Neural cell (in vitro differentiated cells): ENCODE measurements at regions not wholly inside any gene's neighbourhood (a gene's known extent, or its start where the extent isn't known, plus 50 kb on each side); places are given as distances from the start of the nearest gene placed in this dataset.

Source experiments
- H2AFZ ChIP-seq: fragments of 200-600, 300-800 bp; sonication (generic), shearing (Covaris generic); 2 replicates; pipeline ENCODE4 v1.6.0; 2014; ENCODE audit warnings: low read depth, mild to moderate bottlenecking, antibody characterized with exemption, low read length, moderate library complexity
- H3F3A ChIP-seq: fragments of 200-600 bp; shearing (Covaris generic); 2 replicates; pipeline ENCODE4 v1.6.1; 2016; ENCODE audit warnings: mild to moderate bottlenecking, moderate library complexity, mixed read lengths, antibody characterized with exemption, low read length; ENCODE audit not compliant: insufficient read depth, poor library complexity, severe bottlenecking
- H3K27ac ChIP-seq: fragments of 200-600, 300-800 bp; sonication (generic), shearing (Covaris generic); 2 replicates; pipeline ENCODE4 v1.5.1; 2014; ENCODE audit warnings: mild to moderate bottlenecking, low read length, moderate library complexity
- H3K27me3 ChIP-seq: fragments of 300-800, 200-600 bp; sonication (generic), shearing (Covaris generic); 2 replicates; pipeline ENCODE4 v1.6.0; 2014; ENCODE audit warnings: mild to moderate bottlenecking, low read depth, low read length, moderate library complexity; ENCODE audit not compliant: insufficient read depth
- H3K36me3 ChIP-seq: fragments of 300-800, 200-600 bp; sonication (generic), shearing (Covaris generic); 2 replicates; pipeline ENCODE4 v1.5.1; 2014; ENCODE audit warnings: mild to moderate bottlenecking, antibody characterized with exemption, low read length, moderate library complexity; ENCODE audit not compliant: insufficient read depth
- H3K4me2 ChIP-seq: fragments of 300-800, 200-600 bp; sonication (generic), shearing (Covaris generic); 2 replicates; pipeline ENCODE4 v1.6.0; 2014; ENCODE audit warnings: mild to moderate bottlenecking, low read length
- H3K4me3 ChIP-seq: fragments of 300-800, 200-600 bp; sonication (generic), shearing (Covaris generic); 2 replicates; pipeline ENCODE4 v1.5.1; 2014; ENCODE audit warnings: mild to moderate bottlenecking, low read length, moderate library complexity
- H3K79me2 ChIP-seq: fragments of 200-600 bp; shearing (Covaris generic); replicated peaks from 2 replicates; pipeline ENCODE4 v1.6.0; 2014; ENCODE audit warnings: mild to moderate bottlenecking, low read length, moderate library complexity; ENCODE audit not compliant: insufficient read depth
- H3K9ac ChIP-seq: fragments of 300-800, 200-600 bp; sonication (generic), shearing (Covaris generic); 2 replicates; pipeline ENCODE4 v1.6.1; 2016; ENCODE audit warnings: mild to moderate bottlenecking, low read length, mixed read lengths
- H3K9me2 ChIP-seq: fragments of 200-600 bp; shearing (Covaris generic); 2 replicates; pipeline ENCODE4 v1.6.1; 2016; ENCODE audit warnings: mild to moderate bottlenecking, low read length, mixed read lengths; ENCODE audit not compliant: insufficient read depth
- H3K9me3 ChIP-seq: fragments of 200-600, 300-800 bp; sonication (generic), shearing (Covaris generic); 2 replicates; pipeline ENCODE4 v1.6.1; 2016; ENCODE audit warnings: mild to moderate bottlenecking, mixed run types, low read length, moderate library complexity, mixed read lengths
- H4K20me1 ChIP-seq: fragments of 200-600 bp; shearing (Covaris generic); 2 replicates; pipeline ENCODE4 v1.6.1; 2016; ENCODE audit warnings: mild to moderate bottlenecking, mixed run types; ENCODE audit not compliant: insufficient read depth
- CTCF ChIP-seq: fragments of 450-650 bp; IDR thresholded peaks from 2 replicates; pipeline ENCODE4 v1.5.1; 2014; ENCODE audit warnings: antibody characterized with exemption, mild to moderate bottlenecking, moderate library complexity; ENCODE audit not compliant: poor library complexity, severe bottlenecking
- EP300 ChIP-seq: fragments of 450-650 bp; conservative IDR thresholded peaks from 2 replicates; pipeline ENCODE4 v1.6.1; 2014; ENCODE audit warnings: antibody characterized with exemption, mild to moderate bottlenecking, moderate library complexity; ENCODE audit not compliant: poor library complexity, severe bottlenecking
- EZH2 ChIP-seq: fragments of 200-600, 300-800 bp; shearing (Covaris generic), sonication (generic); IDR thresholded peaks from 2 replicates; pipeline ENCODE4 v1.6.1; 2014; ENCODE audit warnings: antibody characterized with exemption, low read length, borderline replicate concordance, mild to moderate bottlenecking; ENCODE audit not compliant: insufficient read depth, poor library complexity, severe bottlenecking
- MXI1 ChIP-seq: fragments of 450-650 bp; conservative IDR thresholded peaks from 2 replicates; pipeline ENCODE4 v1.6.1; 2014; ENCODE audit warnings: antibody characterized with exemption, mild to moderate bottlenecking; ENCODE audit not compliant: poor library complexity, severe bottlenecking
- POLR2AphosphoS5 ChIP-seq: IDR thresholded peaks from 2 replicates; pipeline ENCODE4 v1.6.1; 2012
- RAD21 ChIP-seq: fragments of 450-650 bp; conservative IDR thresholded peaks from 2 replicates; pipeline ENCODE4 v1.6.1; 2014; ENCODE audit warnings: antibody characterized with exemption, mild to moderate bottlenecking, moderate library complexity
- SMC3 ChIP-seq: fragments of 450-650 bp; conservative IDR thresholded peaks from 2 replicates; pipeline ENCODE4 v1.6.1; 2014; ENCODE audit warnings: antibody characterized with exemption, mild to moderate bottlenecking, moderate library complexity; ENCODE audit not compliant: poor library complexity
- TAF1 ChIP-seq: IDR thresholded peaks from 2 replicates; pipeline ENCODE4 v1.6.1; 2012; ENCODE audit warnings: low read depth
- TF ChIP-seq, protein P1 (sequence below): IDR thresholded peaks from 2 replicates; pipeline ENCODE4 v1.6.1; 2012; ENCODE audit warnings: borderline replicate concordance

GRCh38 chr6:95318137-95318536 lies 259.2 kb upstream of the MANEA start:
- no peaks in the 10 kb centered on the region for H3K36me3 ChIP-seq
- no peak overlapping the region for H3K4me3 ChIP-seq
- H3K9me2 ChIP-seq = no peaks in the 10 kb centered on the region
- H3K27me3 ChIP-seq = no peaks in the 10 kb centered on the region
- H4K20me1 ChIP-seq = no peaks in the 10 kb centered on the region
- no peaks in the 10 kb centered on the region for H3K9me3 ChIP-seq
- H3K79me2 ChIP-seq = no peaks in the 10 kb centered on the region
- H2AFZ ChIP-seq = no peak overlapping the region
- no peak overlapping the region for H3K27ac ChIP-seq
- H3K4me2 ChIP-seq = no peak overlapping the region
- no peak overlapping the region for H3K9ac ChIP-seq
- no peak for TF ChIP-seq EP300
- H3F3A ChIP-seq = no peaks in the 10 kb centered on the region

DNA sequence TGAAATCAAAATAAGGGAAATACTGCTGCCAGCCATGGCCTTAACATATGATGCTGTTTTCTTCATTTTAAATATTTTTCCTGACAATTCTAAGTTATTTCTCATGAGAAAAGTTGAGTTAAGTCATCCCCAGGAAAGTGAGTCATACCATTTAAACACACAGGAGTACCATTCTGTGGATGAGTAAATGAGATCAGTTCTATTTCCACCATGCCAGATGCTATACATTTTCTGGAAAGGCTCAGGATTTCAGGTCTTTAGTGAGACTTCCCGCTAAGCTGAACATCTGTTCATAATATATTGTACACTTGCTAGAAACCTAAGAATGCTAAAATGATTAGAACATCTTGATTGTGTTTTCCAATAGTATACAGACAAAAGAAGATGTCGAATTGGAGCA lies 256.2 kb upstream of the MANEA start:
- H2AFZ ChIP-seq = no peak overlapping the region
- no peak overlapping the region for H3K4me2 ChIP-seq

DNA sequence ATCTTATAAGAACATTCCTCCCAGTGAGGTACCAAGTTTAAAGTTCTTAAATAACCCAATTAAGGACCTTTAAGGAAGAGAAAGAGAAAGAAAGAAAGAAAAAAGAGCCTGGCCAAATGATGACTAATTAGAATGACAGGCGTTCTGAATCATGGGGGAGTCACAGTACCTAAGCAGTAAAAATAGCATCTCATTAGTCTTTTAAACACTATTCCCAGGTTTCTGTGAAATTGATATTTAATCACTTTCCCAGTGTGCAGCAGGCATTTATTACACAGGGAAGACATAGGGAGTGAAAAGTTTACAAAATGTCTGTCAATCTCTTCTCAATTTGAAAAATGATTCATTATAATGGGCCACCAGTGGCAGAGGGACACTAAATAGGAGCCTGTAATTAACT lies 251.4 kb upstream of the MANEA start:
- H3K36me3 ChIP-seq = no peaks in the 10 kb centered on the region
- H3K27ac ChIP-seq = no peak overlapping the region
- H3K9me2 ChIP-seq = no peaks in the 10 kb centered on the region
- H3F3A ChIP-seq = no peaks in the 10 kb centered on the region
- no peak overlapping the region for H3K4me2 ChIP-seq
- no peaks in the 10 kb centered on the region for H3K79me2 ChIP-seq
- no peak overlapping the region for H3K4me3 ChIP-seq
- H3K9ac ChIP-seq = no peak overlapping the region
- no peaks in the 10 kb centered on the region for H3K9me3 ChIP-seq
- no peaks in the 10 kb centered on the region for H4K20me1 ChIP-seq
- no peak overlapping the region for H2AFZ ChIP-seq
- no peaks in the 10 kb centered on the region for H3K27me3 ChIP-seq
- TF ChIP-seq CTCF (no peak), TAF1 (no peak), POLR2AphosphoS5 (no peak), SMC3 (no peak), MXI1 (no peak), EZH2 (no peak), RAD21 (no peak), EP300 (no peak)

More for the DNA sequence above, 256.2 kb upstream of the MANEA start:
- H3K79me2 ChIP-seq = no peaks in the 10 kb centered on the region
- H3K27ac ChIP-seq = no peak overlapping the region
- no peaks in the 10 kb centered on the region for H4K20me1 ChIP-seq
- H3K4me3 ChIP-seq = no peak overlapping the region
- H3K9me2 ChIP-seq = no peaks in the 10 kb centered on the region
- H3K9me3 ChIP-seq = no peaks in the 10 kb centered on the region
- H3K27me3 ChIP-seq = no peaks in the 10 kb centered on the region
- H3K36me3 ChIP-seq = no peaks in the 10 kb centered on the region
- TF ChIP-seq POLR2AphosphoS5 (no peak), CTCF (no peak), SMC3 (no peak)
- TF ChIP-seq, protein P1, sequence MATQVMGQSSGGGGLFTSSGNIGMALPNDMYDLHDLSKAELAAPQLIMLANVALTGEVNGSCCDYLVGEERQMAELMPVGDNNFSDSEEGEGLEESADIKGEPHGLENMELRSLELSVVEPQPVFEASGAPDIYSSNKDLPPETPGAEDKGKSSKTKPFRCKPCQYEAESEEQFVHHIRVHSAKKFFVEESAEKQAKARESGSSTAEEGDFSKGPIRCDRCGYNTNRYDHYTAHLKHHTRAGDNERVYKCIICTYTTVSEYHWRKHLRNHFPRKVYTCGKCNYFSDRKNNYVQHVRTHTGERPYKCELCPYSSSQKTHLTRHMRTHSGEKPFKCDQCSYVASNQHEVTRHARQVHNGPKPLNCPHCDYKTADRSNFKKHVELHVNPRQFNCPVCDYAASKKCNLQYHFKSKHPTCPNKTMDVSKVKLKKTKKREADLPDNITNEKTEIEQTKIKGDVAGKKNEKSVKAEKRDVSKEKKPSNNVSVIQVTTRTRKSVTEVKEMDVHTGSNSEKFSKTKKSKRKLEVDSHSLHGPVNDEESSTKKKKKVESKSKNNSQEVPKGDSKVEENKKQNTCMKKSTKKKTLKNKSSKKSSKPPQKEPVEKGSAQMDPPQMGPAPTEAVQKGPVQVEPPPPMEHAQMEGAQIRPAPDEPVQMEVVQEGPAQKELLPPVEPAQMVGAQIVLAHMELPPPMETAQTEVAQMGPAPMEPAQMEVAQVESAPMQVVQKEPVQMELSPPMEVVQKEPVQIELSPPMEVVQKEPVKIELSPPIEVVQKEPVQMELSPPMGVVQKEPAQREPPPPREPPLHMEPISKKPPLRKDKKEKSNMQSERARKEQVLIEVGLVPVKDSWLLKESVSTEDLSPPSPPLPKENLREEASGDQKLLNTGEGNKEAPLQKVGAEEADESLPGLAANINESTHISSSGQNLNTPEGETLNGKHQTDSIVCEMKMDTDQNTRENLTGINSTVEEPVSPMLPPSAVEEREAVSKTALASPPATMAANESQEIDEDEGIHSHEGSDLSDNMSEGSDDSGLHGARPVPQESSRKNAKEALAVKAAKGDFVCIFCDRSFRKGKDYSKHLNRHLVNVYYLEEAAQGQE = no peak
- H3K9ac ChIP-seq = no peak overlapping the region
- no peaks in the 10 kb centered on the region for H3F3A ChIP-seq
